Right lobe of liver (tissue), 6 donors: ENCODE measurements at regions not wholly inside any gene's neighbourhood (a gene's known extent, or its start where the extent isn't known, plus 50 kb on each side); places are given as distances from the start of the nearest gene placed in this dataset.

ENCODE experiments used
- ATAC-seq, 4 donors: fragments of 200-7000 bp; cut with Tn5 transposase; one replicate each; pipeline ENCODE4 v1.9.1; 2020; ENCODE audit warnings: mild to moderate bottlenecking in 4 of 4, moderate library complexity in 4 of 4
- DNase-seq, 3 donors: peaks; one replicate each; pipeline ENCODE4 v3.0.0-alpha.2; 2020
- H3K27ac ChIP-seq, 3 donors: fragments of 200-600 bp; one replicate each; pipeline ENCODE4 v1.8.0; 2022
- H3K27me3 ChIP-seq, 2 donors: fragments of 200-600 bp; one replicate each; pipeline ENCODE4 v1.8.0; 2022
- H3K36me3 ChIP-seq, 4 donors: fragments of 200-600 bp; sonication (generic) in 1 of 4; one replicate each; pipeline versions ENCODE4 v1.5.1 to v1.8.0; 2017 to 2022; ENCODE audit warnings: control low read depth in 1 of 4
- H3K4me1 ChIP-seq, 4 donors: fragments of 200-600 bp; sonication (generic) in 1 of 4; one replicate each; pipeline versions ENCODE4 v1.5.1 to v1.8.0; 2017 to 2022; ENCODE audit warnings: control low read depth in 1 of 4
- H3K4me3 ChIP-seq, 3 donors: fragments of 200-600 bp; one replicate each; pipeline ENCODE4 v1.8.0; 2022
- H3K9me3 ChIP-seq, 4 donors: fragments of 200-600 bp; sonication (generic) in 1 of 4; one replicate each; pipeline versions ENCODE4 v1.5.1 to v1.8.0; 2017 to 2022; ENCODE audit warnings: control low read depth in 1 of 4
- CTCF ChIP-seq, 4 donors: fragments of 200-600 bp in 3 of 4; fragments of 450-650 bp in 1 of 4; IDR thresholded peaks; one replicate each; pipeline versions ENCODE4 v1.5.1 to v1.8.0; 2016 to 2022; ENCODE audit warnings: antibody characterized with exemption in 4 of 4, mild to moderate bottlenecking in 2 of 4
- POLR2A ChIP-seq: fragments of 450-650 bp; IDR thresholded peaks from one replicate; pipeline ENCODE4 v1.6.1; 2017; ENCODE audit warnings: antibody characterized with exemption, mild to moderate bottlenecking
- WGBS: methylation state at CpG from one replicate; pipeline ENCODE4 v1.1.6; 2018; ENCODE audit warnings: low coverage, low lambda C conversion rate; ENCODE audit not compliant: insufficient coverage; ENCODE audit errors: missing lambda C conversion rate; 5-methylcytosine and 5-hydroxymethylcytosine counted together
- intact Hi-C, 2 donors: fragments of 100-400 bp; cut with DNase I; formaldehyde crosslinking; loops; one replicate each; pipeline versions ENCODE4 v1.11.2 to v1.14.1; 2022
- donor health status: DM: no; HTN: yes; CAD: no.
- donor health status: DM: no; HTN: no; CAD: no.
- donor health status: DM: no; HTN: no; CAD: no.
- donor health status: DM: no; HTN: yes; CAD: no.
- donor health status: DM: no; HTN: yes; CAD: no.

GRCh38 chr1:2881556-2881955 is 80.1 kb upstream of the TTC34 start:
- Histone ChIP-seq H3K4me1 (no peaks in the 10 kb centered on the region), H3K36me3 (no peaks in the 10 kb centered on the region), H3K9me3 (no peaks in the 10 kb centered on the region), H3K27me3 (no peaks in the 10 kb centered on the region), H3K4me3 (no peak overlapping the region), H3K27ac (no peak overlapping the region)
- ATAC-seq (no peak), DNase-seq (no peak)
- intact Hi-C loops = no loop called here
- WGBS = 100% methylated on average over 1 of the region's 15 CpGs
- no peak for TF ChIP-seq CTCF (IDR thresholded peaks at IDR 0.05)
- no peak for TF ChIP-seq POLR2A

- Histone ChIP-seq H3K36me3 (no peaks in the 10 kb centered on the region), H3K27ac (no peak overlapping the region), H3K4me3 (no peak overlapping the region), H3K9me3 (no peaks in the 10 kb centered on the region), H3K27me3 (no peaks in the 10 kb centered on the region), H3K4me1 (no peaks in the 10 kb centered on the region)
- intact Hi-C loops = no loop called here
- TF ChIP-seq CTCF (IDR thresholded peaks at IDR 0.05) (no peak), POLR2A (no peak)
- no peak for DNase-seq
- no peak for ATAC-seq
- 43% methylated on average over 13 of the region's 40 CpGs for WGBS
Observed at GRCh38 chr1:2882966-2883696, 81.6 kb upstream of the TTC34 start.

DNA sequence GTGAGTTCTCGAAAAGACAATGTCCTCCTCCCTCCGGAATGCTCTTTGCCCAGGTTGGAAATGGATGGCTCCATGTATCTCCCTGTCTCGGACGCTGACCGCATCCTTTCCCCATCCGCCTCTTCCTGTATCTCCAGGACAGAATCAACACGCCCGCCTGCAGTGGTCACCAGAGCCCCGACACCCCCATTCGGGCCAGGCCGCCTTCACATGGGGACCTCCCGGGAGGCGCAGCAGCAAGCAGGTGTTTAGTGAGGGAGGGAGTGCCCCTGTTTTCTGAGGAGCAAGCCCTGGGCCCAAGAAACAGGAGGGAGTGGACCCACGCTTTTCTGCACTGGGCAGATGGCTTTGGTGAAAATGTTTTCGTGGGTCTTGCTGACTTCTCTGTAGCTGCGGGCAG is 83.5 kb upstream of the TTC34 start:
- H3K27ac ChIP-seq = no peak overlapping the region
- H3K27me3 ChIP-seq = no peaks in the 10 kb centered on the region
- H3K4me3 ChIP-seq = no peak overlapping the region
- intact Hi-C loops = no loop called here
- TF ChIP-seq POLR2A = no peak
- no peak for TF ChIP-seq CTCF (IDR thresholded peaks at IDR 0.05)
- H3K36me3 ChIP-seq = no peaks in the 10 kb centered on the region
- no peak for DNase-seq
- H3K9me3 ChIP-seq = no peaks in the 10 kb centered on the region
- WGBS = 76% methylated on average over 15 of the region's 16 CpGs
- H3K4me1 ChIP-seq = no peaks in the 10 kb centered on the region
- ATAC-seq = no peak

- Histone ChIP-seq H3K4me1 (no peaks in the 10 kb centered on the region), H3K27ac (no peak overlapping the region), H3K9me3 (no peaks in the 10 kb centered on the region), H3K27me3 (no peaks in the 10 kb centered on the region), H3K4me3 (no peak overlapping the region), H3K36me3 (no peaks in the 10 kb centered on the region)
- ATAC-seq (no peak), DNase-seq (no peak)
- WGBS = 81% methylated on average over 3 of the region's 10 CpGs
- TF ChIP-seq CTCF (IDR thresholded peaks at IDR 0.05) = no peak
- no peak for TF ChIP-seq POLR2A
- intact Hi-C loops = no loop called here
Observed at GRCh38 chr1:2886631-2887030, 85.1 kb upstream of the TTC34 start.
